ENCODE measurements at regions not wholly inside any gene's neighbourhood (a gene's known extent, or its start where the extent isn't known, plus 50 kb on each side); places are given as distances from the start of the nearest gene placed in this dataset.

DNA sequence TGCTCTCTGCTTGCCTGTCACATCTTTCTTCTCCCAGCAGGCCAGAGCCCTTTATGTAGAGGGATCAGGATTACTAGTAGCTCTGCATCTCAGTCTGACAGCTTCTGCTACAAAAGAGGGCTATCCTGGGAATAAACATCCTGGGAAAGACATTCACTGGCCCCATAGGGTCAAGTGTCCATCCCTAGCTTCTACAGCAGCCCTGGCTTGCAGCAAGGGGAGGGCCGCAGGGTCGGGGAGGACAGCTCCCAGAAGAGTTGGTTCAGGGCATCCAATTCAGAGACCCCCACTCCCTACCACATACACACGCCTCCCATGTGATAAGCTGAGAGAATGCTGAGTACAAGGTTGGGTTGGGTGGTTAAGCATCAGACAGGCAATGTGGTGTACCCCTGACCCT is 154.1 kb upstream of the PDE10A start:
- DNase-seq (ENCODE audit: low spot score), result no peak
- TF ChIP-seq, protein P1, sequence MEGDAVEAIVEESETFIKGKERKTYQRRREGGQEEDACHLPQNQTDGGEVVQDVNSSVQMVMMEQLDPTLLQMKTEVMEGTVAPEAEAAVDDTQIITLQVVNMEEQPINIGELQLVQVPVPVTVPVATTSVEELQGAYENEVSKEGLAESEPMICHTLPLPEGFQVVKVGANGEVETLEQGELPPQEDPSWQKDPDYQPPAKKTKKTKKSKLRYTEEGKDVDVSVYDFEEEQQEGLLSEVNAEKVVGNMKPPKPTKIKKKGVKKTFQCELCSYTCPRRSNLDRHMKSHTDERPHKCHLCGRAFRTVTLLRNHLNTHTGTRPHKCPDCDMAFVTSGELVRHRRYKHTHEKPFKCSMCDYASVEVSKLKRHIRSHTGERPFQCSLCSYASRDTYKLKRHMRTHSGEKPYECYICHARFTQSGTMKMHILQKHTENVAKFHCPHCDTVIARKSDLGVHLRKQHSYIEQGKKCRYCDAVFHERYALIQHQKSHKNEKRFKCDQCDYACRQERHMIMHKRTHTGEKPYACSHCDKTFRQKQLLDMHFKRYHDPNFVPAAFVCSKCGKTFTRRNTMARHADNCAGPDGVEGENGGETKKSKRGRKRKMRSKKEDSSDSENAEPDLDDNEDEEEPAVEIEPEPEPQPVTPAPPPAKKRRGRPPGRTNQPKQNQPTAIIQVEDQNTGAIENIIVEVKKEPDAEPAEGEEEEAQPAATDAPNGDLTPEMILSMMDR (IDR thresholded peaks at IDR 0.05; ENCODE audit: extremely low read depth, missing control alignments), result no peak

- DNase-seq (ENCODE audit: low spot score), result no peak
- TF ChIP-seq, protein P1 (IDR thresholded peaks at IDR 0.05; ENCODE audit: extremely low read depth, missing control alignments), result no peak
Observed at GRCh38 chr6:165814679-165815078, 151.6 kb upstream of the PDE10A start.

- DNase-seq (ENCODE audit: low spot score), result no peak
- TF ChIP-seq, protein P1 (IDR thresholded peaks at IDR 0.05; ENCODE audit: extremely low read depth, missing control alignments), result no peak
Observed at GRCh38 chr6:165811512-165811911, 148.5 kb upstream of the PDE10A start.

GRCh38 chr6:165808021-165808420 is 145.0 kb upstream of the PDE10A start:
- TF ChIP-seq, protein P1 (IDR thresholded peaks at IDR 0.05; ENCODE audit: extremely low read depth, missing control alignments), result no peak
- no peak for DNase-seq (ENCODE audit: low spot score)

GRCh38 chr6:165807249-165807960 is 144.4 kb upstream of the PDE10A start:
- TF ChIP-seq, protein P1 (IDR thresholded peaks at IDR 0.05; ENCODE audit: extremely low read depth, missing control alignments), result no peak
- DNase-seq (ENCODE audit: low spot score), result no peak

DNA sequence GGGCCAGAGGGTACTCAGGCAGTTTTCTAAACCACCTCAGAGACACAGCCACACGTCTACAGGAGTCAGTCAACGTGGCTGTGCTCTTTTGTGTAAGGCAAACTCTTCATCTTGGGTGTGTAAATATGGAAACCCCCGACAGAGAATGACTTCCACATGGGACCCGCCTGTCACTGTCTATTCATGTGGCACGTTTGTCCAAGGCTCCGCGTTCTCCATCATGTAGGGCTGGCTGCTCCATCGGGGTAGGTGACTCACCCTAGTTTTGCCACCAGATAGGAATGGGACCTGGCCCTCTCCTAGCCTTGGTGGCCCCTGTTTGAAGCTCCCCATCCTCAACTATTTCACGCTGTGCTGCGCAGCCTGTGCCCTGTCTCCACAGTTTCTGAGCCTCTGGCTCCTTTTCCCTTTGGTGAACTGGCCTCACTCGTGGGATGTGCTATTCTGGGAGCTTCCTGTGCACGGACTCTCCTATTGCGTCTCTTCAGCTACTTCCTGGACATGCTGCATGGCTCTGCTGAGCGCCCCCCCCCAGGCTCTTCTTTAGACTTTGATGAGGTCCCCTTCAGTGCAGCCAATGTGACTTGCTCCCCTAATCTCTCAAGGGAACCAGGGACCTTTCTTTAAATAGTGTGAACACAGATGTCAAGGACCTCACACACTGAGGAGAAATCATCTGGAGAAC is 143.2 kb upstream of the PDE10A start:
- TF ChIP-seq, protein P1 (IDR thresholded peaks at IDR 0.05; ENCODE audit: extremely low read depth, missing control alignments), result no peak
- no peak for DNase-seq (ENCODE audit: low spot score)

DNA sequence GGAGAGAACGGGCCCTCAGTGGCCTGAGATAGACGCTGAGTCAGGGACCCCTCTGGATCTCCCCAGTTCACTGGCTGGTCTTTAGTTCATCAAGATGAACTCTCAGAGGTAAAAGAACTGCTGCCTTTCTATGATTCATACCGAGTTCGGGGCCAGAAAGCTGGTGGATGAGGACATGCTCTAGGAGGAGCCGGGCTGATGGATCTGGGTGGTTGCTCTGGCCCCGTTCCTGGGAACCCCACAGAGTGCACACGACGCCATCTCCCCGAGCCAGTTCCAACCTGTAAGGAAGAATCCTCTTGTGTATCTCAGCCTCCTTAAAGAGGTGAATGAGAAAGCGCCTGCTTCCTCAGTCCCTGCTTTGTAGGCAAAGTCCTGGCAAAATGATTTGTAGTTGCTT is 142.6 kb upstream of the PDE10A start:
- TF ChIP-seq, protein P1 (IDR thresholded peaks at IDR 0.05; ENCODE audit: extremely low read depth, missing control alignments), result no peak
- DNase-seq (ENCODE audit: low spot score), result no peak

All from GM20000 (cell line).